ENCODE measurements at regions not wholly inside any gene's neighbourhood (a gene's known extent, or its start where the extent isn't known, plus 50 kb on each side); places are given as distances from the start of the nearest gene placed in this dataset.

DNA sequence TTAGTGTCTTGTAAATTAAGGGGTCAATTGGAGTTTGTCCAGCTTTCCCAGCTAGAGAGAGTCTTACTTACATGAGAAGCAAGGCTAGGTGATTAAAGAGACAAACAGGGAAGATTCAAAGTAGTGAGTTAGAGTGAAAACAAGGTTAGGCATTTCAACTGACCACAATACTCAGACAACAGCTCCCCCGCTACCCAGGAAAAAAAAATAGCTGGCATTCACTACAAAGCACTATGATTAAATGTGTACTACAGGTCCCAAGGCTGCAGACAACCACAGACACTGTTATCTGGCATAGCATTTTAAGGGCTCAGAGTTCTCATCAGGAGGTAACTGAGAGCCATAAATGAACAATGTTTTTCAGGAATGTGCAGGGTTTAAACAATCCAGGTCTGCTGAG is 680.9 kb downstream of the TMEM121 start:
- Histone ChIP-seq H3K4me1 (replicated peaks in 1 of 2) (no peaks in the 10 kb centered on the region), H3K27ac (no peak overlapping the region), H3K27me3 (no peaks in the 10 kb centered on the region), H3K9me3 (replicated peaks in 1 of 3) (no peaks in the 10 kb centered on the region), H3K4me3 (no peak overlapping the region), H3K36me3 (replicated peaks in 1 of 2) (no peaks in the 10 kb centered on the region)
- DNase-seq = peak in 1 of 7 donors; percentile 7
- 11 to 38% (median 28%) methylated on average over 1 of the region's 1 CpG for WGBS, 4 donors
- intact Hi-C loops (cut with DNase I) = no loop called here
- TF ChIP-seq CTCF (IDR thresholded peaks at IDR 0.05) = no peak
- no peak for TF ChIP-seq POLR2A (IDR thresholded peaks at IDR 0.05)

DNA sequence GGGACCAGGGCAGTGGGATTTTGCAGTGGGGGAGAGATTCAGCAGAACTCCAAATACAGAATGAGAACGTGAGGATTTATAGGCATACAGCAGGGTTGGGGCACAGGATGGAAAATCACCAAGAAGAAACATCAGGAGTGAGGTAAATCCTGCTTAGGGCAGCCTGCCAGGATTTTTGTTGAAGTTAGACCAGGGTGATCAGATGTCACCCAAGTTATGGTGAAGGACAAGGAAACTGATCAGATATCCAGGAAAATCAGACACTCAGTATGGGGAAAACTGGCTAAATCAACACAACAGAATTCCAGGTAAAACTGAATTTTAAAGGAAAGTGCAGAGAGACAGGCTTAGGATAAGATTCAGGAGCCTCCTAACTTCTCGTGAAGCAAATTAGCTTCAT is 682.4 kb downstream of the TMEM121 start:
- H3K9me3 ChIP-seq (replicated peaks in 1 of 3) = no peaks in the 10 kb centered on the region
- no peaks in the 10 kb centered on the region for H3K4me1 ChIP-seq (replicated peaks in 1 of 2)
- no peaks in the 10 kb centered on the region for H3K36me3 ChIP-seq (replicated peaks in 1 of 2)
- H3K27me3 ChIP-seq = no peaks in the 10 kb centered on the region
- no peak overlapping the region for H3K4me3 ChIP-seq
- intact Hi-C loops (cut with DNase I) = no loop called here
- TF ChIP-seq POLR2A (IDR thresholded peaks at IDR 0.05) (no peak), CTCF (IDR thresholded peaks at IDR 0.05) (no peak)
- no peak overlapping the region for H3K27ac ChIP-seq
- WGBS, 4 donors = 48 to 64% (median 59%) methylated on average over 2 of the region's 2 CpGs
- DNase-seq = no peak

DNA sequence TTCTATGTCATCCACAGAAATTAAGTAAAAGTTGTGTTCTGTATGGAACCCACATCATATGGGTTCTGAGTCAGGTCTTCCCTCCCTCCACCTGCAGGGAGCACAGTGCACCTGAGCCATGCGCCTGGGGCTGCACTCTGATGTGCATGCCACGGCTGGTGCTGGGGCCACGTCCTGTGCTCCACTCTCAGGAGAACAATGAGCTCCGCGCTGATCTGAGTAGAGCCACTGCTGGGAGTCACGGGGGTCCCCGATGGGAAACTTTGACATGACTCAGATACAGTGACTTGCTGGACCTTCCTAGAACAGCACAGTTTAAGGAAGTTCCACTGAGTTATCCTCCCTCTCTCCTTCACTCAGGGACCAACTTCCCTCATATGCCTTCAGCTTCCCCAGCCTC is 683.4 kb downstream of the TMEM121 start:
- WGBS, 4 donors = 71 to 81% (median 75%) methylated on average over 7 of the region's 7 CpGs
- Histone ChIP-seq H3K4me1 (replicated peaks in 1 of 2) (no peaks in the 10 kb centered on the region), H3K36me3 (replicated peaks in 1 of 2) (no peaks in the 10 kb centered on the region), H3K27ac (no peak overlapping the region), H3K27me3 (peaks cover 3% of the 10 kb centered on the region), H3K9me3 (replicated peaks in 1 of 3) (no peaks in the 10 kb centered on the region), H3K4me3 (no peak overlapping the region)
- no peak for DNase-seq
- intact Hi-C loops (cut with DNase I) = no loop called here
- TF ChIP-seq CTCF (IDR thresholded peaks at IDR 0.05) = no peak
- no peak for TF ChIP-seq POLR2A (IDR thresholded peaks at IDR 0.05)

DNA sequence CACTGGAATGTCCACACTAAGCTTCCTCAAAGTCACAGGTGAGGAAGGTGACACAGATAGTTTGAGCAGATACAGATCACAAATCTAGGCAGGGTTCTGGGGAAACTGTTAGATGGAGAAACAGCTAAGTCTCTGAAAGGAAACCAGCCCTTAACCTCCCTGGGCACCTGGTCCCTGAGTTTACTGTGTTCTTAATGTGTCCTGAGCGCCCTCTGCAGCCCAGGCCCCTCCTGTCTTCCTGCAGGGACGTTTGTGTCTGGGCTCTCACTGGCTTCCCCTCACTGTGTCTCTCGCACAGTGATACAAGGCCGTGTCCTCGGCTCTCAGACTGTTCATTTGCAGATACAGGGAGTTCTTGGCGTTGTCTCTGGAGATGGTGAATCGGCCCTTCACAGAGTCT is 684.3 kb downstream of the TMEM121 start:
- no peaks in the 10 kb centered on the region for H3K36me3 ChIP-seq (replicated peaks in 1 of 2)
- no peak overlapping the region for H3K27ac ChIP-seq
- no peaks in the 10 kb centered on the region for H3K9me3 ChIP-seq (replicated peaks in 1 of 3)
- 24 to 51% (median 28%) methylated on average over 7 of the region's 7 CpGs for WGBS, 4 donors
- intact Hi-C loops (cut with DNase I) = no loop called here
- TF ChIP-seq CTCF (IDR thresholded peaks at IDR 0.05) (no peak), POLR2A (IDR thresholded peaks at IDR 0.05) (no peak)
- no peaks in the 10 kb centered on the region for H3K4me1 ChIP-seq (replicated peaks in 1 of 2)
- peak in 2 of 7 donors; percentile 15 to 29 for DNase-seq
- H3K27me3 ChIP-seq = peaks cover 4% of the 10 kb centered on the region
- no peak overlapping the region for H3K4me3 ChIP-seq
